ENCODE measurements at regions not wholly inside any gene's neighbourhood (a gene's known extent, or its start where the extent isn't known, plus 50 kb on each side); places are given as distances from the start of the nearest gene placed in this dataset.

DNA sequence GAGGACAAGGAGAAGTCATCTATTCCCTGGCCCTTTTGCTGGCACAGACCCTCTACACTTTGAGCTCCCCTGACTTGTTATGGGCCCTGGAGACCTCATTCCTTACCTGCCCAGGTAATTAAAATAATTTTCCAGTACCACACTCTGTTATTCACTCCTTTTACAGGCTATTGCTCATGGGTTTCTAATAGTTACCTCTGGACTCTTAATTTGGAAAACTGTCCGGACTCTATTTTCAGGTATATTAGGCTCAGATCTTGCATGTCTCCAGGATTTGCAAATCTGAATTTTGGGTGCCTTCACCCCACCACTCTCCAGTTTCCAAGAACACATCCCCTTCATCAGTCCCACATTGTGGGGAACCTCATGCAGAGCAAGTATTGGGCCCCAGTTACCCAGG is 186.8 kb upstream of the SESN3 start:
- dilution Hi-C loops (cut with MboI; ENCODE audit: extremely low pct_ligation_motif_present, low sequenced_read_pairs) = no loop called here
- Histone ChIP-seq H3K27me3 (ENCODE audit: control insufficient read depth in 2 of 2, insufficient read depth in 2 of 2, low read length in 2 of 2) (no peaks in the 10 kb centered on the region), H4K20me1 (replicated peaks; ENCODE audit: control insufficient read depth, extremely low read depth, insufficient read depth, low read length) (no peaks in the 10 kb centered on the region), H3K4me1 (ENCODE audit: control insufficient read depth, extremely low read depth, insufficient read depth, low read length) (no peaks in the 10 kb centered on the region), H2AFZ (ENCODE audit: low read depth, low read length) (no peak overlapping the region), H3K9me3 (replicated peaks; ENCODE audit: control insufficient read depth, insufficient read depth, low read length) (no peaks in the 10 kb centered on the region), H3K9ac (replicated peaks; ENCODE audit: extremely low read depth, insufficient read depth, low read length) (no peak overlapping the region), H3K4me2 (ENCODE audit: insufficient read depth, low read length) (no peak overlapping the region), H3K9me1 (replicated peaks; ENCODE audit: control insufficient read depth, extremely low read depth, insufficient read depth, low read length) (no peaks in the 10 kb centered on the region), H3K27ac (ENCODE audit: insufficient read depth, low read depth, low read length) (no peak overlapping the region), H3K4me3 (replicated peaks in 1 of 3; ENCODE audit: insufficient read depth in 1 of 3, low read depth in 1 of 3, low read length in 3 of 3) (no peak overlapping the region), H3K36me3 (ENCODE audit: control insufficient read depth in 2 of 2, extremely low read depth in 1 of 2, insufficient read depth in 2 of 2, low read length in 2 of 2) (no peaks in the 10 kb centered on the region), H3K79me2 (ENCODE audit: control insufficient read depth, insufficient read depth, low read length) (no peaks in the 10 kb centered on the region)
- intact Hi-C loops (cut with micrococcal nuclease) = no loop called here
- FAIRE-seq (no peak), DNase-seq (ENCODE audit: low read depth, low spot score) (no peak)
- TF ChIP-seq GATA2 (IDR thresholded peaks at IDR 0.05; ENCODE audit: insufficient read depth, insufficient read length, low read depth, low read length) (no peak), CTCF (IDR thresholded peaks at IDR 0.05; ENCODE audit: extremely low read depth in 1 of 2, insufficient read depth in 1 of 2, low read depth in 1 of 2, low read length in 2 of 2) (no peak), MYC (IDR thresholded peaks at IDR 0.05; ENCODE audit: low read depth, low read length) (no peak), FOS (IDR thresholded peaks at IDR 0.05; ENCODE audit: borderline replicate concordance, insufficient read depth, low read length) (no peak), EZH2 (IDR thresholded peaks at IDR 0.05; ENCODE audit: borderline replicate concordance, low read depth, low read length, severe bottlenecking) (no peak), POLR2A (IDR thresholded peaks at IDR 0.05; ENCODE audit: low read depth, low read length) (no peak), MAX (IDR thresholded peaks at IDR 0.05; ENCODE audit: insufficient read depth, insufficient read length) (no peak), JUN (IDR thresholded peaks at IDR 0.05; ENCODE audit: borderline replicate concordance, insufficient read depth, insufficient read length, low read depth) (no peak), POLR2AphosphoS5 (IDR thresholded peaks at IDR 0.05; ENCODE audit: insufficient read depth, low read depth, low read length) (no peak)
- CTCF ChIA-PET = no interaction called here
- BruUV-seq (replicated peaks) = no TSS peak
- POLR2A ChIA-PET = no interaction called here

Measured in endothelial cell of umbilical vein (primary cell).